Neuronal stem cell (in vitro differentiated cells): ENCODE measurements at regions not wholly inside any gene's neighbourhood (a gene's known extent, or its start where the extent isn't known, plus 50 kb on each side); places are given as distances from the start of the nearest gene placed in this dataset.

Experiments
- DNase-seq: peaks from one replicate; pipeline ENCODE4 v3.0.0-alpha.2; 2013; ENCODE audit warnings: low spot score
- H2AFZ ChIP-seq: one replicate; pipeline ENCODE4 v1.6.1; 2013; ENCODE audit warnings: mild to moderate bottlenecking, low read length, inconsistent platforms
- H2AK5ac ChIP-seq: 2 replicates; pipeline ENCODE4 v1.6.1; 2013; ENCODE audit warnings: low read depth, mild to moderate bottlenecking, inconsistent platforms, low read length, moderate library complexity, mixed read lengths
- H2BK120ac ChIP-seq: 2 replicates; pipeline ENCODE4 v1.6.1; 2013; ENCODE audit warnings: low read depth, mild to moderate bottlenecking, inconsistent platforms, low read length, moderate library complexity, mixed read lengths
- H2BK12ac ChIP-seq: one replicate; pipeline ENCODE4 v1.6.1; 2013; ENCODE audit warnings: low read length, inconsistent platforms
- H2BK15ac ChIP-seq: 2 replicates; pipeline ENCODE4 v1.6.1; 2013; ENCODE audit warnings: mild to moderate bottlenecking, low read length, inconsistent platforms, mixed read lengths
- H2BK5ac ChIP-seq: one replicate; pipeline ENCODE4 v1.6.1; 2013; ENCODE audit warnings: inconsistent platforms, mild to moderate bottlenecking, low read length, moderate library complexity
- H3K14ac ChIP-seq: one replicate; pipeline ENCODE4 v1.6.1; 2013; ENCODE audit warnings: low read length, inconsistent platforms
- H3K18ac ChIP-seq: 2 replicates; pipeline ENCODE4 v1.6.1; 2013; ENCODE audit warnings: low read length, inconsistent platforms
- H3K23ac ChIP-seq: 2 replicates; pipeline ENCODE4 v1.6.1; 2013; ENCODE audit warnings: low read depth, mild to moderate bottlenecking, mixed read lengths, low read length, inconsistent platforms; ENCODE audit not compliant: poor library complexity
- H3K27ac ChIP-seq: replicated peaks from 3 replicates; pipeline ENCODE4 v1.5.1; 2013; ENCODE audit warnings: low read length, inconsistent platforms
- H3K27me3 ChIP-seq, 3 experiments: 2 replicates each; pipeline ENCODE4 v1.6.1; 2013; ENCODE audit warnings: low read length in 3 of 3, mild to moderate bottlenecking in 2 of 3, inconsistent platforms in 1 of 3, low read depth in 1 of 3, mixed read lengths in 1 of 3, moderate library complexity in 1 of 3; ENCODE audit not compliant: control insufficient read depth in 3 of 3, insufficient read depth in 3 of 3
- H3K36me3 ChIP-seq, 2 donors: replicated peaks in 1 of 2; 2 replicates each; pipeline ENCODE4 v1.6.1; 2013; ENCODE audit warnings: low read length in 2 of 2; ENCODE audit not compliant: control insufficient read depth in 2 of 2, insufficient read depth in 2 of 2
- H3K4ac ChIP-seq: 2 replicates; pipeline ENCODE4 v1.6.1; 2013; ENCODE audit warnings: inconsistent platforms, mild to moderate bottlenecking, low read length, moderate library complexity
- H3K4me1 ChIP-seq, 2 donors: 1 replicate in 1 of 2; 2 replicates in 1 of 2; pipeline ENCODE4 v1.6.1; 2013; ENCODE audit warnings: low read length in 2 of 2, low read depth in 1 of 2; ENCODE audit not compliant: control insufficient read depth in 2 of 2, insufficient read depth in 1 of 2
- H3K4me2 ChIP-seq: one replicate; pipeline ENCODE4 v1.6.1; 2013; ENCODE audit warnings: mild to moderate bottlenecking, low read length, inconsistent platforms; ENCODE audit not compliant: insufficient read depth, poor library complexity, severe bottlenecking
- H3K4me3 ChIP-seq, 2 donors: 2 replicates each; pipeline ENCODE4 v1.5.1; 2013; ENCODE audit warnings: low read length in 2 of 2, mild to moderate bottlenecking in 2 of 2, inconsistent platforms in 1 of 2, moderate library complexity in 1 of 2
- H3K79me1 ChIP-seq: one replicate; pipeline ENCODE4 v1.6.1; 2013; ENCODE audit warnings: low read depth, mild to moderate bottlenecking, inconsistent platforms, low read length, moderate library complexity
- H3K9ac ChIP-seq: one replicate; pipeline ENCODE4 v1.6.1; 2013; ENCODE audit warnings: mild to moderate bottlenecking, low read depth, low read length, inconsistent platforms; ENCODE audit not compliant: poor library complexity
- H3K9me3 ChIP-seq, 2 donors: replicated peaks in 1 of 2; 2 replicates each; pipeline versions ENCODE3 to v1.6.1; 2013; ENCODE audit warnings: low read length in 2 of 2, mild to moderate bottlenecking in 2 of 2, inconsistent platforms in 1 of 2, low read depth in 1 of 2, mixed read lengths in 1 of 2, moderate library complexity in 1 of 2; ENCODE audit not compliant: control insufficient read depth in 2 of 2, insufficient read depth in 1 of 2
- H4K8ac ChIP-seq: one replicate; pipeline ENCODE4 v1.6.1; 2013; ENCODE audit warnings: low read depth, mild to moderate bottlenecking, inconsistent platforms, low read length, moderate library complexity
- H4K91ac ChIP-seq: one replicate; pipeline ENCODE4 v1.6.1; 2013; ENCODE audit warnings: low read length, low read depth, mild to moderate bottlenecking, inconsistent platforms; ENCODE audit not compliant: poor library complexity
- WGBS, 2 donors: extraction: QIAGEN DNeasy Blood & Tissue Kit; methylation state at CpG; one replicate each; pipeline ENCODE4 v1.1.7; 2013; ENCODE audit warnings: missing lambda C conversion rate in 2 of 2, mixed read lengths in 1 of 2; ENCODE audit not compliant: insufficient read length in 2 of 2, insufficient replicate concordance in 1 of 2; ENCODE audit errors: extremely low coverage in 2 of 2; 5-methylcytosine and 5-hydroxymethylcytosine counted together

DNA sequence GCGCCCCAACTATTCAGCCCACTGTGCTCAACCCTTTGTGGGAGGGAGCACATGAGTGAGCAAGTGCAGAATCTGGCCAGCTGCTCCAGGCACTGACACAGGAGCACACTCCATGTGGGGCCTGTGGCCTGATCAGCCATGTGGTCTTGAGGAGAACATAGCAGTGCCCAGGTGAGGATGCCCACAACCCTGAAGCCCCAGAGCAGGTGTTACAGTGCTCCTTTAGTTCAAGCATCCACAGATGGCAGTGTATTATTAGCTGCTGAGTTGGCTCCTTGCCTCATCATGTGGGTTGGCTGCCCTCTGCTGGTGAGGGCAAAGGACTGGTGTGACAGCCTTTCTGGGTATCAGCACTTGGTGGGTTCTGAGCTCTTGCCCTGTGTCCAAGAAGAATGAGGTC is 1588.2 kb downstream of the SI start:
- Histone ChIP-seq H3K9ac (no peak overlapping the region), H3K27ac (no peak overlapping the region), H3K14ac (no peak overlapping the region), H3K4me2 (no peak overlapping the region), H3K79me1 (no peaks in the 10 kb centered on the region), H3K4me3 (peak overlapping the region in 1 of 2 donors; percentile 44), H2BK5ac (no peak overlapping the region), H3K36me3 (no peaks in the 10 kb centered on the region), H2BK120ac (no peak overlapping the region), H2AK5ac (no peak overlapping the region), H3K18ac (no peak overlapping the region), H3K23ac (no peak overlapping the region), H3K4me1 (no peaks in the 10 kb centered on the region), H2BK15ac (no peak overlapping the region), H4K91ac (no peak overlapping the region), H2BK12ac (no peak overlapping the region), H4K8ac (no peak overlapping the region), H3K27me3 (no peaks in the 10 kb centered on the region), H2AFZ (no peak overlapping the region), H3K4ac (no peak overlapping the region), H3K9me3 (peaks cover 4 to 6% of the 10 kb centered on the region in 2 donors)
- no CpG with 5 or more reads among the region's 1 CpG for WGBS, 2 donors
- DNase-seq, result peak; percentile 6

DNA sequence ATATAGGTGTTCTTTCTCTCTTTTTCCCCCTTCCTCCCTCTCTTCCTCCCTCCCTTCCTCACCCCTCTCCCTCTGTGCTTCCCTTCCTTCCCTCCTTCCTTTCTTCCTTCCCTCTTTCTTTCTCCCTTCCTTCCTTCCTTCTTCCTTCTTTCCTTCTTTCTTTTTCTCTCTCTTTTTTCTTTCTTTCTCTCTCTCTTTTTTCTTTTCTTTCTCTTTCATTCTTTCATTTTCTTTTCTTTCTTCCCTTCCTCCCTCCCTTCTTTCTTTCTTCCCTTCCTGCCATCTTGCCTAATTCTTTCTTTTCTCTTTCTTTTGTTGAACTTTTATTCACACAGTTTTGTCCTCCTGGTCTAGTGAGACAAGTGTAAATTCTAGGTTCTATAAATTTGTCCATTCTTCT is 1595.6 kb downstream of the SI start:
- no peak overlapping the region for H3K14ac ChIP-seq
- H2AK5ac ChIP-seq, result no peak overlapping the region
- no peak overlapping the region for H4K8ac ChIP-seq
- no peak overlapping the region for H3K4ac ChIP-seq
- H3K27ac ChIP-seq, result no peak overlapping the region
- H3K9ac ChIP-seq, result no peak overlapping the region
- no peak for DNase-seq
- no peaks in the 10 kb centered on the region for H3K4me1 ChIP-seq
- H3K4me2 ChIP-seq, result no peak overlapping the region
- no peak overlapping the region for H3K4me3 ChIP-seq
- no peak overlapping the region for H2BK120ac ChIP-seq
- H2AFZ ChIP-seq, result no peak overlapping the region
- no peak overlapping the region for H2BK15ac ChIP-seq
- no peak overlapping the region for H3K23ac ChIP-seq
- H3K18ac ChIP-seq, result no peak overlapping the region
- H4K91ac ChIP-seq, result no peak overlapping the region
- no peaks in the 10 kb centered on the region for H3K36me3 ChIP-seq
- no peaks in the 10 kb centered on the region for H3K27me3 ChIP-seq
- H2BK5ac ChIP-seq, result no peak overlapping the region
- H3K79me1 ChIP-seq, result no peaks in the 10 kb centered on the region
- H3K9me3 ChIP-seq, result no peaks in the 10 kb centered on the region
- H2BK12ac ChIP-seq, result no peak overlapping the region

DNA sequence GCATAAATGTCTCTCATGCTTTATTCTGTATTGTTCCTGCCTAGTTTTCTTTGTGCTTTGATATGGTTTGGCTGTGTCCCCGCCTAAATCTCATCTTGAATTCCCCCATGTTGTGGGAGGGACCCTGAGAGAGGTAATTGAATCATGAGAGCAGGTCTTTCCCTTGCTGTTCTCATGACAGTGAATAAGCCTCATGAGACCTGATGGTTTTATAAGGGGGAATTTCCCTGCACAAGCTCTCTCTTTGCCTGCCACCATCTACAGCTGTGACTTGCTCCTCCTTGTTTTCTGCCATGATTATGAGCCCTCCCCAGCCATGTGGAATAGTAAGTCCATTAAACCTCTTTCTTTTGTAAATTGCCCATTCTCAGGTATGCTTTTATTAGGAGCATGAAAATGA is 1596.6 kb downstream of the SI start:
- no peak overlapping the region for H2BK12ac ChIP-seq
- H3K4me3 ChIP-seq, result no peak overlapping the region
- no peaks in the 10 kb centered on the region for H3K9me3 ChIP-seq
- H3K23ac ChIP-seq, result no peak overlapping the region
- no peak overlapping the region for H4K91ac ChIP-seq
- no CpG with 5 or more reads among the region's 1 CpG for WGBS, 2 donors
- no peak overlapping the region for H2BK120ac ChIP-seq
- H4K8ac ChIP-seq, result no peak overlapping the region
- H3K79me1 ChIP-seq, result no peaks in the 10 kb centered on the region
- no peaks in the 10 kb centered on the region for H3K27me3 ChIP-seq
- no peak overlapping the region for H2BK15ac ChIP-seq
- peak overlapping the region; percentile 33 for H2AFZ ChIP-seq
- H3K4ac ChIP-seq, result no peak overlapping the region
- no peak overlapping the region for H2BK5ac ChIP-seq
- no peak overlapping the region for H3K14ac ChIP-seq
- no peaks in the 10 kb centered on the region for H3K36me3 ChIP-seq
- no peak overlapping the region for H3K18ac ChIP-seq
- H3K9ac ChIP-seq, result no peak overlapping the region
- no peak for DNase-seq
- H3K27ac ChIP-seq, result no peak overlapping the region
- H3K4me1 ChIP-seq, result no peaks in the 10 kb centered on the region
- H2AK5ac ChIP-seq, result no peak overlapping the region
- H3K4me2 ChIP-seq, result no peak overlapping the region

DNA sequence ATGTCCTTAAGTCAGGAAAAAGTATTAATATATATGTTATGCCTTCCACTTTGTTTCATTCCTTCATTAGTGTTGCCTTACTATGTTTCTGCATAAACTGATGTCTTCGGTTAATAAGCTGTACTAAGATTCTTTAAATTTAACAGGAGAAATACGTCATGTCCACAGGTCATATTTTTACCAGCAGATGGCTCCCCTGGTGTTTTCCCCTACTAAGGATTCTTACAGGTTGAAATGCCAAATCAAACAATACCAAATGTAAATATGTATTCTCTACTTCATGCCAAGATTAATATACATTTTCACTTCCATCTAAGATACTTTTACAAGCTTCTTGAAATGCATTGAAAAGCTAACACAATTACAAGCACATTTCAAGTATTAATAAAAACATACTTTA is 1602.1 kb downstream of the SI start:
- Histone ChIP-seq H3K23ac (no peak overlapping the region), H3K4me3 (no peak overlapping the region), H3K4me2 (no peak overlapping the region), H3K4me1 (no peaks in the 10 kb centered on the region), H3K14ac (no peak overlapping the region), H2BK5ac (no peak overlapping the region), H4K8ac (no peak overlapping the region), H2BK12ac (no peak overlapping the region), H2AK5ac (no peak overlapping the region), H3K79me1 (no peaks in the 10 kb centered on the region), H3K9ac (no peak overlapping the region), H3K4ac (no peak overlapping the region), H2BK15ac (no peak overlapping the region), H2BK120ac (no peak overlapping the region), H3K27me3 (no peaks in the 10 kb centered on the region), H3K9me3 (no peaks in the 10 kb centered on the region), H3K36me3 (no peaks in the 10 kb centered on the region), H2AFZ (no peak overlapping the region), H3K27ac (no peak overlapping the region), H3K18ac (no peak overlapping the region), H4K91ac (no peak overlapping the region)
- no CpG with 5 or more reads among the region's 2 CpGs for WGBS, 2 donors
- no peak for DNase-seq
